B cell (primary cell): ENCODE measurements at regions not wholly inside any gene's neighbourhood (a gene's known extent, or its start where the extent isn't known, plus 50 kb on each side); places are given as distances from the start of the nearest gene placed in this dataset.
A peak's percentile ranks its signal among the peaks of the same experiment; 100 is the strongest.

Source experiments
- ATAC-seq: fragments of 200-7000 bp; cut with Tn5 transposase; one replicate; pipeline ENCODE4 v1.10.0; 2021; ENCODE audit warnings: low read depth, mild to moderate bottlenecking, moderate number of reproducible peaks, moderate library complexity
- CTCF ChIA-PET: fragments of 350-600 bp; sonication (Branson Sonifier 250); formaldehyde crosslinking; loops from one replicate; lab custom pipeline; 2021; ENCODE audit warnings: antibody characterized with exemption, inconsistent platforms; lab: Charles Lee
- POLR2A ChIA-PET: fragments of 350-600 bp; sonication (Branson Sonifier 250); formaldehyde crosslinking; loops from one replicate; lab custom pipeline; 2021; ENCODE audit warnings: antibody characterized with exemption; lab: Charles Lee
- DNase-seq: peaks from one replicate; pipeline ENCODE4 v3.0.0; 2013
- H2AFZ ChIP-seq: 2 replicates; pipeline ENCODE4 v1.6.1; 2012; ENCODE audit warnings: mild to moderate bottlenecking, low read depth, low read length; ENCODE audit not compliant: insufficient read depth, poor library complexity, severe bottlenecking
- H3K27ac ChIP-seq, 2 donors: 1 replicate in 1 of 2; 2 replicates in 1 of 2; pipeline ENCODE4 v1.5.1; 2012 to 2013; ENCODE audit warnings: low read length in 2 of 2, mild to moderate bottlenecking in 2 of 2, moderate library complexity in 1 of 2
- H3K27me3 ChIP-seq, 4 experiments: fragments of 200-600 bp in 1 of 4; sonication (generic) in 1 of 4; replicated peaks in 1 of 4; 1 replicate in 2 of 4; 2 replicates in 2 of 4; pipeline versions ENCODE4 v1.6.1 to v1.7.0; 2013 to 2016; ENCODE audit warnings: low read length in 3 of 4, mild to moderate bottlenecking in 2 of 4, mixed read lengths in 1 of 4, moderate library complexity in 1 of 4; ENCODE audit not compliant: insufficient read depth in 4 of 4, control insufficient read depth in 3 of 4; ENCODE audit errors: control extremely low read depth in 1 of 4
- H3K36me3 ChIP-seq, 2 experiments: replicated peaks in 1 of 2; 1 replicate in 1 of 2; 2 replicates in 1 of 2; pipeline versions ENCODE4 v1.6.1 to v1.7.1; 2013; ENCODE audit warnings: low read length in 1 of 2; ENCODE audit not compliant: insufficient read depth in 2 of 2, control insufficient read depth in 1 of 2; ENCODE audit errors: control extremely low read depth in 1 of 2, extremely low read depth in 1 of 2
- H3K4me1 ChIP-seq, 2 donors: fragments of 200-600 bp in 1 of 2; sonication (generic) in 1 of 2; 1 replicate in 1 of 2; 2 replicates in 1 of 2; pipeline versions ENCODE4 v1.5.1 to v1.6.1; 2013 to 2017; ENCODE audit warnings: low read length in 2 of 2; ENCODE audit not compliant: control insufficient read depth in 2 of 2, insufficient read depth in 2 of 2
- H3K4me2 ChIP-seq: replicated peaks from 2 replicates; pipeline ENCODE3; 2012; ENCODE audit warnings: mild to moderate bottlenecking, low read depth, low read length; ENCODE audit not compliant: poor library complexity, severe bottlenecking
- H3K4me3 ChIP-seq, 5 experiments: fragments of 200-600 bp in 1 of 5; sonication (generic) in 1 of 5; 1 replicate in 3 of 5; 2 replicates in 2 of 5; pipeline versions ENCODE4 v1.5.1 to v1.7.0; 2011 to 2016; ENCODE audit warnings: low read length in 4 of 5, mild to moderate bottlenecking in 4 of 5, low read depth in 2 of 5, control low read depth in 1 of 5, moderate library complexity in 1 of 5; ENCODE audit not compliant: insufficient read depth in 1 of 5; ENCODE audit errors: control extremely low read depth in 1 of 5, extremely low read depth in 1 of 5
- H3K79me2 ChIP-seq: fragments of 200-600 bp; sonication (generic); one replicate; pipeline ENCODE4 v1.6.0; 2016; ENCODE audit warnings: low read length; ENCODE audit not compliant: control insufficient read depth, insufficient read depth
- H3K9ac ChIP-seq: fragments of 200-600 bp; sonication (generic); 2 replicates; pipeline ENCODE4 v1.6.1; 2017; ENCODE audit warnings: mild to moderate bottlenecking, low read length, moderate library complexity
- H3K9me3 ChIP-seq, 3 donors: one replicate each; pipeline versions ENCODE4 v1.6.1 to v1.7.1; 2013; ENCODE audit warnings: low read length in 2 of 3; ENCODE audit not compliant: control insufficient read depth in 2 of 3, insufficient read depth in 1 of 3; ENCODE audit errors: control extremely low read depth in 1 of 3
- H4K20me1 ChIP-seq: 2 replicates; pipeline ENCODE4 v1.6.0; 2012; ENCODE audit warnings: mild to moderate bottlenecking, low read length; ENCODE audit not compliant: insufficient read depth, control insufficient read depth, poor library complexity, severe bottlenecking
- H3K27ac Mint-ChIP-seq: one replicate; pipeline ENCODE4 v1.8.0; 2021; ENCODE audit warnings: mixed read lengths
- H3K27me3 Mint-ChIP-seq: one replicate; pipeline ENCODE4 v1.8.0; 2021; ENCODE audit warnings: mixed read lengths
- H3K4me1 Mint-ChIP-seq: one replicate; pipeline ENCODE4 v1.8.0; 2021; ENCODE audit warnings: mixed read lengths
- H3K4me3 Mint-ChIP-seq: one replicate; pipeline ENCODE4 v1.8.0; 2021; ENCODE audit warnings: mixed read lengths
- H3K9me3 Mint-ChIP-seq: one replicate; pipeline ENCODE4 v1.8.0; 2022; ENCODE audit warnings: mixed read lengths; ENCODE audit not compliant: insufficient read depth
- CTCF ChIP-seq: fragments of 200-600 bp; IDR thresholded peaks from one replicate; pipeline ENCODE4 v1.8.0; 2022; ENCODE audit warnings: antibody characterized with exemption, mild to moderate bottlenecking
- EZH2 ChIP-seq: IDR thresholded peaks from 2 replicates; pipeline ENCODE4 v1.6.1; 2012; ENCODE audit warnings: borderline replicate concordance, low read depth, mild to moderate bottlenecking, moderate library complexity, low read length; ENCODE audit not compliant: insufficient read depth, poor library complexity, severe bottlenecking
- WGBS: methylation state at CpG from one replicate; pipeline ENCODE4 v1.1.5; 2013; ENCODE audit warnings: missing lambda C conversion rate; ENCODE audit not compliant: insufficient coverage; 5-methylcytosine and 5-hydroxymethylcytosine counted together
- intact Hi-C: fragments of 100-400 bp; cut with micrococcal nuclease; formaldehyde crosslinking; loops from one replicate; pipeline ENCODE4 v1.10.0; 2022

GRCh38 chr6:27839626-27840475 is 72.3 kb downstream of the OR2B2 start:
- Histone ChIP-seq H4K20me1 (no peaks in the 10 kb centered on the region), H3K9me3 (no peaks in the 10 kb centered on the region), H3K4me3 (peak overlapping the region; percentile 81 to 95 (median 83)), H3K4me1 (peaks cover 22 to 27% of the 10 kb centered on the region in 2 donors), H3K79me2 (peaks cover 18% of the 10 kb centered on the region), H3K27ac (peak overlapping the region in 1 of 2 donors; percentile 96), H3K9ac (peak overlapping the region; percentile 88), H3K27me3 (peaks cover 0 to 4% (median 0%) of the 10 kb centered on the region in 4 experiments), H3K36me3 (no peaks in the 10 kb centered on the region), H3K4me2 (peak overlapping the region; percentile 75), H2AFZ (peak overlapping the region; percentile 66)
- Mint-ChIP-seq H3K4me1 (peaks cover 11% of the 10 kb centered on the region), H3K4me3 (no peak overlapping the region), H3K27ac (peak overlapping the region; percentile 28), H3K27me3 (no peaks in the 10 kb centered on the region), H3K9me3 (no peaks in the 10 kb centered on the region)
- no peak for TF ChIP-seq EZH2
- TF ChIP-seq CTCF: no peak
- intact Hi-C loops: loop anchor here (2.0 to 10.0 kb wide), 7 partner anchors 15 to 1878 kb away; partner anchors contain the start of gene TRIM38
- WGBS: 0% methylated on average over 3 of the region's 12 CpGs
- ChIA-PET POLR2A (interaction anchor here (0.6 to 4.9 kb wide), 7 partner anchors 25 to 1486 kb away, joined by 5 to 166 read pairs (median 55); a partner anchor contains a TSS), CTCF (no interaction called here)
- no peak for ATAC-seq
- DNase-seq: peak; percentile 36
